GM12878 (cell line): ENCODE measurements at regions not wholly inside any gene's neighbourhood (a gene's known extent, or its start where the extent isn't known, plus 50 kb on each side); places are given as distances from the start of the nearest gene placed in this dataset.
"Not testable (repeated sequence)": the region's sequence is repeated elsewhere in the genome, so short reads cannot be mapped to it uniquely, and the experiment has no call there.

ENCODE experiments used
- CBX5 ChIP-seq: sonication (generic); IDR thresholded peaks from 2 replicates; pipeline ENCODE4 v1.6.1; 2016; ENCODE audit warnings: low read depth, moderate library complexity, mild to moderate bottlenecking, inconsistent platforms
- CREB1 ChIP-seq: IDR thresholded peaks from 2 replicates; pipeline ENCODE4 v1.6.1; 2012; ENCODE audit warnings: low read depth, mild to moderate bottlenecking, inconsistent platforms
- CREM ChIP-seq: IDR thresholded peaks from 2 replicates; pipeline ENCODE4 v1.6.1; 2014; ENCODE audit warnings: antibody characterized with exemption, low read depth
- CTCF ChIP-seq, 3 experiments: IDR thresholded peaks in 2 of 3; conservative IDR thresholded peaks in 1 of 3; 2 replicates each; pipeline ENCODE4 v1.5.1; 2011; ENCODE audit warnings: low read depth in 3 of 3, low read length in 3 of 3, mild to moderate bottlenecking in 3 of 3, control low read depth in 2 of 3, moderate library complexity in 2 of 3, inconsistent platforms in 1 of 3, mixed read lengths in 1 of 3; ENCODE audit not compliant: control insufficient read depth in 2 of 3, insufficient read depth in 1 of 3; ENCODE audit errors: extremely low read depth in 1 of 3
- NFYB ChIP-seq: IDR thresholded peaks from 2 replicates; pipeline ENCODE4 v1.6.1; 2011; ENCODE audit warnings: low read depth, mild to moderate bottlenecking, low read length, improper control_type of control experiment, moderate library complexity; ENCODE audit not compliant: insufficient read depth
- POLR2A ChIP-seq: IDR thresholded peaks from 2 replicates; pipeline ENCODE4 v1.6.1; 2011; ENCODE audit warnings: low read depth, mild to moderate bottlenecking, low read length
- TAF1 ChIP-seq: IDR thresholded peaks from 2 replicates; pipeline ENCODE4 v1.6.1; 2011; ENCODE audit warnings: mild to moderate bottlenecking, low read depth, low read length, borderline replicate concordance

GRCh38 chr2:111470924-111471323 is 350.2 kb downstream of the BCL2L11 start:
- not testable (repeated sequence) for TF ChIP-seq CREM; CREB1; POLR2A; TAF1; CBX5; CTCF (IDR thresholded peaks at IDR 0.05 in 2 of 3, conservative IDR thresholded peaks at IDR 0.05 in 1 of 3; ENCODE audit: control insufficient read depth in 2 of 3, extremely low read depth in 1 of 3, insufficient read depth in 1 of 3, low read depth in 3 of 3, low read length in 3 of 3); NFYB
